ENCODE measurements at regions not wholly inside any gene's neighbourhood (a gene's known extent, or its start where the extent isn't known, plus 50 kb on each side); places are given as distances from the start of the nearest gene placed in this dataset.
"Not testable (repeated sequence)": the region's sequence is repeated elsewhere in the genome, so short reads cannot be mapped to it uniquely, and the experiment has no call there.

DNA sequence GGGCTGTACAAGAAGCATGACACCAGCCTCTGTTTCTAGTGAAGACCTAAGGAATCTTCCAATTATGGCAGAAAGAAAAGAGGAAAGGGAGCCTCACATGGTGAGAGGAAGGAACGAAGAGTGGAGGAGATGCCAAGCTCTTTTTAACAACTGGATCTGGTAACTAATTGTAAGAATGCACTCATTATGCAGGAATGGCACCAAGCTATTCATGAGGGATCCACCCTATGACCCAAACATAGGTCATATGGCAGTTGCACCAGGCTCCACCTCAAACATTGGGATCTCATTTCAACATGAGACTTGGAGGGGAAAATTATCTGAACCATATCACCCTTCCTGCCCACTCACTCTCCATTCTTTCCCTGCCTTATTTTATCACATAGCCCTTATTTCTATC is 496.0 kb upstream of the SPTLC3 start:
- DNase-seq, result no peak

GRCh38 chr20:12528104-12528503 is 480.7 kb upstream of the SPTLC3 start:
- no peak for DNase-seq

GRCh38 chr20:12528591-12529041 is 480.2 kb upstream of the SPTLC3 start:
- no peak for DNase-seq

GRCh38 chr20:12531626-12532025 is 477.1 kb upstream of the SPTLC3 start:
- no peak for DNase-seq

DNA sequence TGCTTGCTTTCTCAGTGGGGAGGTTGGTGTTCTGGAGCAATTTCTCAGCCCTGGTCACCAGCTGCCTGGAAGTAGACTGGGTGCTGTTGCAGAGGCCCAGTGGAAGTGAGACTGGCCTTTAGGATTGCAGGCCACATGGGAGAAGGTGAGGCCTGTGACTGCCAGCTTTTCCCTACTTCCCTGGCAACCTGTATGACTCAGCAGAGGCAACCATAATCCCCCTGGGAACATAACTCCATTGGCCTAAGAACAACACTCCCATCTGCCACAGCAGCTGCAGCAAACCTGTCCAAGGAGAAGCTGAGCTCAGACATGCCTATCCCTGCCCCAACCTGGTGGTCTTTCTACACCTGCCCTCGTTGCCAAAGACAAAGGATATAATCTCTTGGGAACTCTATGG is 473.5 kb upstream of the SPTLC3 start:
- no peak for DNase-seq

DNA sequence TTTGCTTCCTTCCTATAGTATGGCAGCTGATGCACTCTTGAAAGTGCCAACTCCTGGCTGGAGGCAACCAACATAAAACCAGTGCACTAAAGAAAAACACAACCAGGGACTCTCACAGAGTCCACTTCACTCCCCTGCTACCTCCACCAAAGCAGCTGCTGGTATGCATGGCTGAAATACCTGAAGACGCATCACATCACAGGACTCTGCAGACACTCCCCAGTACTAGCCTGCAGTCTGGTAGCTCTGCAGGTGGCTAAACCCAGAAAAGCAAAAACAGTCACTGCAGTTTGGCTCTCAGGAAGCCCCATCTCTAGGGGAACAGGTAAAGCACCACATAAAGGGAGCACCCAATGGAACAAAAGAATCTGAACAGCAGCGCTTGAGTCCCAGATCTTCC is 473.0 kb upstream of the SPTLC3 start:
- no peak for DNase-seq

GRCh38 chr20:12554426-12554825 is 454.3 kb upstream of the SPTLC3 start:
- DNase-seq, result no peak

GRCh38 chr20:12555369-12555768 is 453.4 kb upstream of the SPTLC3 start:
- DNase-seq, result no peak

DNA sequence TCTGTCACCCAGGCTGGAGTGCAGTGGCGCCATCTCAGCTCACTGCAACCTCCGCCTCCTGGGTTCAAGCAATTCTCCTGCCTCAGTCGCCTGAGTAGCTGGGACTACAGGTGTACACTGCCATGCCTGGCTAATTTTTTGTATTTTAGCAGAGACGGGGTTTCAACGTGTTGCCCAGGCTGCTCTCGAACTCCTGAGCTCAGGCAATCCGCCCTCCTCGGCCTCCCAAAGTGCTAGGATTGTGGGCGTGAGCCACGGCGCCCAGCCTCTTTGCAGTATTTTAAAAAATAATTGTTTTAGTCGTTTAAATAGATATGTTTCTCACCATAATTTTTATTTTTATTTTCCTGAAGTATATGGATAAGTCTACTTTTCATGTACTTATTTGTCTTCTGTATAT is 452.9 kb upstream of the SPTLC3 start:
- DNase-seq, result not testable (repeated sequence)

DNA sequence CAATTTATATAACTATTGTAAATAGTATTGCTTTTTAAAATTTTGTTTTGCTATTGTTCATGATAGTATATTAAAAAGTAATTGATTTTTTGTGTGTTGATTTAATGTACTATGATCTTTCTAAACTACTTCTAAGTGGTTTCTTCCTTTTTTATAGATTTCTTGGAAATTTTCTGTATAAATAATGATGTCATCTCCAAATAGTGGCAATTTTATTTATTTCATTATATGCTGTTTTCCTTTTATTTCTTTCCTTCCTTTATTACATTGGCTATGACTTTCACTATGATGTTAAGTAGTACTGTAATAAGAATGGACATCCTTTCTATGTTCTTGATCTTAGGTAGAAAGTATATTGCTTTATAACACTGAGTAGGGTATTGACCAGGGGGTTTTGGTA is 451.5 kb upstream of the SPTLC3 start:
- no peak for DNase-seq

GRCh38 chr20:12564979-12565378 is 443.8 kb upstream of the SPTLC3 start:
- no peak for DNase-seq

- DNase-seq, result no peak
These were observed 442.2 kb upstream of the SPTLC3 start for GRCh38 chr20:12566596-12566995.

DNA sequence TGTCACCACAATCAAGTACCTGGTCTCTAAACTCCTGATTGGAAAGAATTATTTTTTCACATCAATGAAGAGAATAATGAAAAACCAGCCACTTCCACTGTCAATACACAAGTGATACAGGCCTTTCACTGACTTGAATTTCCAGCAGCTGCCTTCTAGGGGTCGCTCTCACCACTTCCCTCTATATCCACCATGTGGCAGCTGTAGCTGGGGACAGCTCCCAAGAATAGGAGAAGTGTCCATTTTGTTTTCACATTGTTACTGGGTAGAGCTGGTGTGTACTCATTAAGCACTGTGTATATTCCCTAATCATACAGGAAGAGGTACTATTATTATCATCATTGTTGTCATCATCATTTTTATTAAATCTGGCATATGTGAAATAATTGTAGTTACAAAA is 438.4 kb upstream of the SPTLC3 start:
- no peak for DNase-seq

DNA sequence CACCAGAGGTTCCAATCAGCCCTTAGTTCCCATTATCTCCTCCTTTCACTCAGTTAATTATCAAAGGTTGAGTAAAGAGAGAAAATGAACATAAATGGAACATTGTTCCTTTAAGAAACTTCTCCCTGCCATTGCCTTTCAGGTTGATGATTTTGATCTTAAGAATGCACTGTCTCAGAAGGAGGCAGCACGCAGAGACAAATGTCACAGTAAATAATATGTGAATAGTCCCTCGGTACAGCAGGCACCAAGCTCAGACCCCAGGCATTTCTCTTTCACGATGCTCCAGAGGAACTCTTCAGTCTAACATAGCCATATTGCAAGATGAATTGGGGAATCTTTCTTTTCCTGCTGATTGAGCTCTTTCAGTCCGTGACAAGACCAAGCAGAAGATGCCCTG is 435.3 kb upstream of the SPTLC3 start:
- no peak for DNase-seq

DNA sequence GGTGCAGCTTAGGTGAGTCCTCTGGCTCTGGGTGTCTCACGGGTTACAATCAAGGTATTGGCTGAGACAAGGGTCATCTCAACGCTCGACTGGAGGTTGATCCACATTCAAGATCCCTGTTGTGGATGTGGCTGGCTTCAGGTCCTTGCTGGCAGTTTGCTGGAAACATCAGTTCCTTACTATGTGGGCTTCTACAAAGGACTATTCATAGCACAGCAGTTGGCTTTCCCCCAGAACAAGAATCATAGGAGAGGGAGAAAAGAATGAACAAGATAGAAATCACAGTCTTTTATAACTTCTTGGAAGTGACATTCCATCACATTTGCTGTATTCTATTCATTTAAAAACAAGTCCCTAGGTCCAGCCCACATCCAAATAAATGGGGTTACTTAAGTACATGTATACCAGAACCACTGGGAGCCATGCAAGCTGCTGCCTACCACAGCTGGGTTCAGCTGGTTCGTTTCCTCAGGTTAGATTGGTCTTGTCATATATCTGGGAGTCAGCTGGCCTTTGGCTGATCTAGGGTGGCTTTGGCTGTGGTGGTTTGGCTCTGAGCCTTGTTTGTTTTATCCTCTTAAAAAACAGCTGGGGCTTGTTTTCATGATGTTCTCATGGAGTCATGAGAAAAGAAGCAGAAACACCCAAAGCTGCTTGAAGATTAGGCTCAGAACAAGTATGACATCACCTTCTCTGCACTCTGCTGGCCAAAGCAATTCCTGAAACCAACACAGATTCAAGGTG is 433.2 kb upstream of the SPTLC3 start:
- no peak for DNase-seq

DNA sequence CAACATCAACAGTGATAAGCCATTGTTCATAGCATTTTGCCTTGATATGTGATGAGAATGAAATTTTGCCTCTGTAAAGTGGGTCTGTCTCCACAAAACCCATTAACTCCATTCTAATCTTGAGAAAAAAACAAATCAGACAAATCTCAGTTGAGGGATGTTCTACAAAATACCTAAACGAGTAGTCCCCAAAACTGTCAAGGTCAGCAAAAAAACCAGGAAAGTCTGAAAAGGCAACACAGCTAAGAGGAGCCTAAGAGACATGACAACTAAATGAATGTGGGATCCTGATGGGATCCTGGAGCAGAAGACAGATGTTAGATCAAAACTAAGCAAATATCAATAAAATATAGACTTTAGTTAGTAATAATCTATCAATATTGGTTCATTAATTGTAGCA is 431.6 kb upstream of the SPTLC3 start:
- DNase-seq, result no peak

DNA sequence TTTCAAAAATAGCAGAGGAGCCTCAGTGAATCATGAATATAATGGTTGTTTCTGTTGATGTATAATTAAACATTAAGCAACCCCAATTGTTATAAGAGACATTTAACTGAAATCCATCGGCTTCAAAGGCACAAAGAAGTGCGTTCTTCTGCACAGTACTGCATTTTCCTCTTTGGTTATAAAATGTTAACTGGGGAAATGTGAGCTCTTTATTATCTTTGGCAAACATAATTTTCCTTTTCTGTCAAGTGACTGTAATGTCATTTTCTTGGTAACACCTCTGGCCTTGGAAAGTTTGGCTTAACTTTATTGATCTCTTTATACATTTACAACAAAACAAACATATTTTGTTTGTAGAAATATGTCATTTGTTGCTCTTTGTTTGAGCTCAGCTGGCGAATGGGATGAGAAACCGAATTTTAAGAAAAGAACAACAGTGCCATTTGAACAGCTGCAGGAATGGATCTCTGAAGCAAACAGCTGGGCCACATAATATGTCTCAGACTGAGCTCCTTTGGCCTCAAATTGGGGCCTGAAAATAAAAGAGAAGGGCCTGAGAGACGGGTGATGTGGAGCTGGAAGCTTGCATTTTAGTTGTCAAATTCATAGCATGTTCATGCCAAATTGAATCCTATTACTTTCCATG is 427.0 kb upstream of the SPTLC3 start:
- DNase-seq, result no peak

GRCh38 chr20:12582710-12583109 is 426.1 kb upstream of the SPTLC3 start:
- DNase-seq, result not testable (repeated sequence)

DNA sequence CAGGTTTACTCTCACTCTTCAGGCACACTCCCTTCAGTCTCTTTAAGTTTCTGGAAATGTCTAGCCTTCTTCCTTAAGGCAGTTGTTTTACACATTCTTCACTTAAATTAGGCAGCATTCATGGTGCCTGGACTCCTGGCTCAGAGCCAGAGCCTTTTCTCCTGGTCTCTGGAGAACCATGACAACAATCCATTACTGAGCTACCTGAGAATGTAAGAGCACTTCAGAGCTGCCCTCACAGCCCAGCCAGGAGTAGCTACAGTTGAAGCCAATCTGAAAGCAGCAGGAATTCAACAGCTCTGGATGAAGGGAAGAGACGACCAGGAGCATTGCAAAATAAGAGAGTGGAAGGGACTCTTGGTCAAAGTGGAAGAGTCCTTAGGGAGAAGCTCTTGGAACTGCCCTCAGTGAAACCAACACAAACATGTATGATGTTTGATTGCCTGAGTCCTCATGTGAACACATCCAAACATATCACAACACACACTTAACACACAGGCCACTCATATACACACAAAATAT is 416.8 kb upstream of the SPTLC3 start:
- no peak for DNase-seq

DNA sequence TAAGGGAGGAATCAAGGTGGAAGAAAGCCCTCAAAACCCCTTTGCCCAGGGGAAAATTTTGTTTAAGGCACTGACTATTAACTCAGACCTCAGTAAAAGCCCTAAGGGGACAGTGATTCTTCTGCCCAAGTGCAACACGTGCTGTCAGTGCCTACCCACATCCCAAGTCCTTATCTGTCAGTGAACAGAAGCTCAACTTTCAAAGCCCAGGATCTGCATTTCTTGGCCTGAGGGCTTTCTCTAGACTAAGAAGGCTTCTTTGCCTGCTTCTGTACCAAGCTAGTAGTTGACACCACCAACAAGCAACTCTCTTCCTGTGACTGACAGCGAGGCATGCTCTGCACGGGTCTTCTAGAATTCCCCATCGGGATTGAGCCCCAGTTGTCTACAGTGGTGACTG is 416.0 kb upstream of the SPTLC3 start:
- no peak for DNase-seq

DNA sequence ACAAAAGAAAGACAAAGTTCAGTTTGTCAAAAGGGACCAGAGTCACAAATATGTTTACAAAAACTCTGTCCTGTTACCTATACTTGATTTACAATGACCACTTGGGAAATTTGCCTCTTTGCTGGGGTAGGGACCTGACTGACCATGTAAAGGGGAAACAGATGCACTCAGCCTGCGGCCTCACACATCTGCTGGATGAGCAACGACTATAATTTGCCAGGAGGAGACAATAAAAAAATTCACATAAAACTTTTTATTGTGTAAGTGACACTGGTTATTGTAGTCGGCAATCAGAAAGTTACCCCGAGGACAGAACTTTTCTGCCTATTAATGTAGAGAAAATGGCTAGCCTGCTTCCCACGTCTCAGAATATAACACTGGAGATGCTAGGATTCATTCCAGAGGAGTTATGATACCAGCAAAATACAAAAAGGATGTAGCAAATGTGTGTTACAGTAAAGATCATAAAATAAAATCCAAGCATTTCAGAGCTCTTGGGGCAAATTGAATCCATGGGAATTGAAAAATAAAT is 415.4 kb upstream of the SPTLC3 start:
- no peak for DNase-seq

DNA sequence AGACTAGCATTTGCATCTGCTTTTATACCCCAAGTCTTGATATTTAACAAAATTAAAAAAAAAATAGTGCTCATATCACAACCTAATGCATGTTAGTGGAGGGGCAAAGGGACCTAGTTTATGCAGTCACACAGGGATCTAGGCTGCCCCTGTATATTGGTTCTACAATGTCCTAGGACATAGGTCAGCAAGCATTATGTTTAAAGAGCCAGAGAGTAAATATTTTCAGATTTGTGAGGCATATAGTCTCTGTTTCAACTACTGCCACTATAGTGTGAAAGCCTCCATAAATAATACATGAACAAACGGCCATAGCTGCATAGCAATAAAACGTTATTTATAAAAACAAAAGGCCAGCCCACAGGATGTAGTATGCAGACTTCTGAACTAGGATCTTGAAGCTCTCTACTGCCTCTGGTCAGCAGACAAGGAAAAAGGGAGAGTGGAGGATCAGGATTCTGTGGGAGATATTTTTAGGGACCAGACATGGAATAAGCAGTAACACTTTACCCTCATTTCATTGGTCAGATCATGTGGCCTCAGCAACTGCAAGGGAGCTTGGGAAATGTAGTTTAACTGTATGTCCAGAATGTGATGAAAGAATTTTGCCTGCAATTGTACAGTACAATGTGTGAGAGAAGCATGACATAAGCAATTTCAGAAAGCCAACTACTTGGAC is 414.2 kb upstream of the SPTLC3 start:
- DNase-seq, result no peak

DNA sequence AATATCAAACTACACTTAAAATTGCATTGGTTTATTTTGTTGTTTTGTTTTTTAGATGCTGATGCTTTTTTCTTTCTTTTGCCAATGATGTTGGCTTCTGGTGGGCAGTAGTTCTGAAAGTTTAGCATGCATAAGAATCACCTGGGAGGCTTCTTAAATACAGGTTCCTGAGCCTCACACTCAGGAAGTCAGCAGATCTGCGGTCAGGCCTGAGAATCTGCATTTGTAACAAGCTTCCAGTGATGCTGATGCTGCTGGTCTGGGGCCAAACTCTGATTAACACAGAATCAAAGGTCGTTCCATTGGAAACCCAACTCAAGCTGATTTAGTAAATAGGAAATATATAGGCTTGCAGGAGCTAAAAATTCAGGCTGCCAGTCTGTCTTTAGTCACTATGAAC is 412.9 kb upstream of the SPTLC3 start:
- no peak for DNase-seq

GRCh38 chr20:12596863-12597262 is 411.9 kb upstream of the SPTLC3 start:
- no peak for DNase-seq

Measured in inflammatory macrophage treated with lipopolysaccharide for 4 hours (primary cell).